ENCODE measurements at regions not wholly inside any gene's neighbourhood (a gene's known extent, or its start where the extent isn't known, plus 50 kb on each side); places are given as distances from the start of the nearest gene placed in this dataset.

- TF ChIP-seq POLR2AphosphoS5 (IDR thresholded peaks at IDR 0.05; ENCODE audit: low read depth, low read length) (no peak), POU2F2 (IDR thresholded peaks at IDR 0.05; ENCODE audit: low read depth, low read length) (no peak), PAX5 (IDR thresholded peaks at IDR 0.05; ENCODE audit: insufficient read depth, low read length, severe bottlenecking) (no peak)
Measured at GRCh38 chr2:224102991-224103390, 63.9 kb upstream of the SERPINE2 start.
